Liver (tissue), 3 donors: ENCODE measurements at regions not wholly inside any gene's neighbourhood (a gene's known extent, or its start where the extent isn't known, plus 50 kb on each side); places are given as distances from the start of the nearest gene placed in this dataset.

Experiments used
- JUND ChIP-seq, 2 donors: IDR thresholded peaks; 2 replicates each; pipeline ENCODE4 v1.6.1; 2016; ENCODE audit warnings: antibody characterized with exemption in 2 of 2
- NR2F2 ChIP-seq: IDR thresholded peaks from 2 replicates; pipeline ENCODE4 v1.6.1; 2016; ENCODE audit warnings: antibody characterized with exemption
- REST ChIP-seq: IDR thresholded peaks from 2 replicates; pipeline ENCODE4 v1.6.1; 2016; ENCODE audit warnings: antibody characterized with exemption, mild to moderate bottlenecking
- RXRA ChIP-seq, 2 donors: IDR thresholded peaks; 2 replicates each; pipeline ENCODE4 v1.6.1; 2017 to 2018; ENCODE audit warnings: antibody characterized with exemption in 2 of 2, mild to moderate bottlenecking in 1 of 2
- TF ChIP-seq, protein P1 (sequence below): fragments of 150-350 bp; IDR thresholded peaks from 2 replicates; pipeline ENCODE4 v1.5.1; 2017; ENCODE audit warnings: improper control_type of control experiment, low read depth, low read length; ENCODE audit not compliant: missing input control
- TF ChIP-seq, protein P2 (sequence below): IDR thresholded peaks from 2 replicates; pipeline ENCODE4 v1.6.1; 2016; ENCODE audit warnings: antibody characterized with exemption
- donor health status: healthy.
- donor health status: healthy.

DNA sequence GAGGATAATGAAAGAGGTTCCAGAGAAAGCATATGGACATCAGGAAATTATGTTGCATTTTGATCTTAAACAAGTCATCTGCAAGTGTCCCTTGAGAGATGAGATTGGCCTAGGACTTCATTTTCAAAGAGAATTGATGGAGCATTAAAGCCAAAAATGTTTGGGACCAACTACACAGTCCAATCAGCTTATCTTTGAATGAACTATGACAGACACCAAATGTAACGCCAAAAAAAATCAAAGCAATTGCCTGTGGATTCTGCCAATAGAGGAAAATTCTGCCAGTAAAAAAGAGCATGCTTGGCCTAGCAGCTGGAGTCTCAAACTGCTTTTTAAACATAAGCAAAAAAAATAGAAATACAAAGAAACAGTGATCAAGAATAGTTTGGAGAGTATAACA lies 594.5 kb upstream of the CHAC2 start:
- TF ChIP-seq, protein P1, sequence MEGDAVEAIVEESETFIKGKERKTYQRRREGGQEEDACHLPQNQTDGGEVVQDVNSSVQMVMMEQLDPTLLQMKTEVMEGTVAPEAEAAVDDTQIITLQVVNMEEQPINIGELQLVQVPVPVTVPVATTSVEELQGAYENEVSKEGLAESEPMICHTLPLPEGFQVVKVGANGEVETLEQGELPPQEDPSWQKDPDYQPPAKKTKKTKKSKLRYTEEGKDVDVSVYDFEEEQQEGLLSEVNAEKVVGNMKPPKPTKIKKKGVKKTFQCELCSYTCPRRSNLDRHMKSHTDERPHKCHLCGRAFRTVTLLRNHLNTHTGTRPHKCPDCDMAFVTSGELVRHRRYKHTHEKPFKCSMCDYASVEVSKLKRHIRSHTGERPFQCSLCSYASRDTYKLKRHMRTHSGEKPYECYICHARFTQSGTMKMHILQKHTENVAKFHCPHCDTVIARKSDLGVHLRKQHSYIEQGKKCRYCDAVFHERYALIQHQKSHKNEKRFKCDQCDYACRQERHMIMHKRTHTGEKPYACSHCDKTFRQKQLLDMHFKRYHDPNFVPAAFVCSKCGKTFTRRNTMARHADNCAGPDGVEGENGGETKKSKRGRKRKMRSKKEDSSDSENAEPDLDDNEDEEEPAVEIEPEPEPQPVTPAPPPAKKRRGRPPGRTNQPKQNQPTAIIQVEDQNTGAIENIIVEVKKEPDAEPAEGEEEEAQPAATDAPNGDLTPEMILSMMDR: no peak
- no peak for TF ChIP-seq RXRA (IDR thresholded peaks at IDR 0.05)
- no peak for TF ChIP-seq REST
- TF ChIP-seq NR2F2: no peak
- TF ChIP-seq JUND (IDR thresholded peaks at IDR 0.05): no peak
- TF ChIP-seq, protein P2, sequence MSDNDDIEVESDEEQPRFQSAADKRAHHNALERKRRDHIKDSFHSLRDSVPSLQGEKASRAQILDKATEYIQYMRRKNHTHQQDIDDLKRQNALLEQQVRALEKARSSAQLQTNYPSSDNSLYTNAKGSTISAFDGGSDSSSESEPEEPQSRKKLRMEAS: no peak
